DND-41 (cell line): ENCODE measurements at regions not wholly inside any gene's neighbourhood (a gene's known extent, or its start where the extent isn't known, plus 50 kb on each side); places are given as distances from the start of the nearest gene placed in this dataset.

ENCODE experiments used
- ATAC-seq: fragments of 200-7000 bp; cut with Tn5 transposase; 3 replicates; pipeline ENCODE4 v1.9.1; 2021; ENCODE audit warnings: low read depth; ENCODE audit not compliant: insufficient read depth
- DNase-seq: peaks from one replicate; pipeline ENCODE4 v3.0.0-alpha.2; 2020
- H2AFZ ChIP-seq: 2 replicates; pipeline ENCODE4 v1.6.0; 2012; ENCODE audit warnings: low read depth, low read length
- H3K27ac ChIP-seq: 2 replicates; pipeline ENCODE4 v1.5.1; 2012; ENCODE audit warnings: low read length, inconsistent platforms
- H3K27me3 ChIP-seq: fragments of 200-600 bp; sonication (generic); 2 replicates; pipeline ENCODE4 v1.6.0; 2012; ENCODE audit warnings: low read length, mild to moderate bottlenecking, inconsistent platforms; ENCODE audit not compliant: insufficient read depth, poor library complexity
- H3K36me3 ChIP-seq: 2 replicates; pipeline ENCODE4 v1.5.1; 2012; ENCODE audit warnings: low read length, inconsistent platforms; ENCODE audit not compliant: insufficient read depth
- H3K4me1 ChIP-seq: 2 replicates; pipeline ENCODE4 v1.5.1; 2012; ENCODE audit warnings: mild to moderate bottlenecking, low read length; ENCODE audit not compliant: insufficient read depth
- H3K4me2 ChIP-seq: 2 replicates; pipeline ENCODE4 v1.6.0; 2012; ENCODE audit warnings: mild to moderate bottlenecking, moderate library complexity, low read length, inconsistent platforms; ENCODE audit not compliant: insufficient read depth
- H3K4me3 ChIP-seq, 2 experiments: fragments of 200-600 bp in 1 of 2; shearing (Covaris generic) in 1 of 2; 2 replicates each; pipeline ENCODE4 v1.5.1; 2012 to 2016; ENCODE audit warnings: inconsistent platforms in 2 of 2, low read length in 2 of 2, mild to moderate bottlenecking in 2 of 2, low read depth in 1 of 2, moderate library complexity in 1 of 2
- H3K79me2 ChIP-seq: 2 replicates; pipeline ENCODE4 v1.6.0; 2012; ENCODE audit warnings: low read length, inconsistent platforms; ENCODE audit not compliant: insufficient read depth
- H3K9ac ChIP-seq: 2 replicates; pipeline ENCODE4 v1.6.0; 2012; ENCODE audit warnings: low read depth, mild to moderate bottlenecking, inconsistent platforms, low read length, moderate library complexity
- H3K9me3 ChIP-seq: 2 replicates; pipeline ENCODE4 v1.5.1; 2012; ENCODE audit warnings: low read length, moderate library complexity, mild to moderate bottlenecking, inconsistent platforms; ENCODE audit not compliant: insufficient read depth, severe bottlenecking
- H4K20me1 ChIP-seq: 2 replicates; pipeline ENCODE4 v1.6.0; 2012; ENCODE audit warnings: low read length; ENCODE audit not compliant: insufficient read depth
- CTCF ChIP-seq: IDR thresholded peaks from 2 replicates; pipeline ENCODE4 v1.5.1; 2012; ENCODE audit warnings: borderline replicate concordance, low read length, moderate library complexity, mild to moderate bottlenecking; ENCODE audit not compliant: poor library complexity, severe bottlenecking; ENCODE audit errors: extremely low read depth
- EZH2 ChIP-seq: IDR thresholded peaks from 3 replicates; pipeline ENCODE4 v1.6.1; 2012; ENCODE audit warnings: borderline replicate concordance, low read depth, mild to moderate bottlenecking, moderate library complexity, low read length, inconsistent platforms; ENCODE audit not compliant: severe bottlenecking

- TF ChIP-seq EZH2 = no peak
- no peak for TF ChIP-seq CTCF
- no peak overlapping the region for H3K9ac ChIP-seq
- no peaks in the 10 kb centered on the region for H3K4me1 ChIP-seq
- H3K27ac ChIP-seq = no peak overlapping the region
- H3K36me3 ChIP-seq = no peaks in the 10 kb centered on the region
- H3K4me2 ChIP-seq = no peak overlapping the region
- H4K20me1 ChIP-seq = no peaks in the 10 kb centered on the region
- H3K79me2 ChIP-seq = no peaks in the 10 kb centered on the region
- H3K9me3 ChIP-seq = no peaks in the 10 kb centered on the region
- no peak for DNase-seq
- no peak overlapping the region for H3K4me3 ChIP-seq
- no peaks in the 10 kb centered on the region for H3K27me3 ChIP-seq
- H2AFZ ChIP-seq = no peak overlapping the region
- ATAC-seq = no peak
These were observed 221.3 kb downstream of the RAB28 start for GRCh38 chr4:13262816-13263215.

GRCh38 chr4:13261486-13262257, 222.5 kb downstream of the RAB28 start:
- H2AFZ ChIP-seq = no peak overlapping the region
- H3K27me3 ChIP-seq = no peaks in the 10 kb centered on the region
- no peaks in the 10 kb centered on the region for H3K9me3 ChIP-seq
- no peaks in the 10 kb centered on the region for H3K79me2 ChIP-seq
- H3K9ac ChIP-seq = no peak overlapping the region
- H3K4me3 ChIP-seq = no peak overlapping the region
- no peak overlapping the region for H3K27ac ChIP-seq
- H3K4me1 ChIP-seq = no peaks in the 10 kb centered on the region
- no peak overlapping the region for H3K4me2 ChIP-seq
- H4K20me1 ChIP-seq = no peaks in the 10 kb centered on the region
- DNase-seq = no peak
- no peaks in the 10 kb centered on the region for H3K36me3 ChIP-seq
- TF ChIP-seq EZH2 (no peak), CTCF (no peak)
- ATAC-seq = no peak

GRCh38 chr4:13260513-13260912, 223.6 kb downstream of the RAB28 start:
- Histone ChIP-seq H3K4me3 (no peak overlapping the region), H3K4me1 (no peaks in the 10 kb centered on the region), H4K20me1 (no peaks in the 10 kb centered on the region), H3K27me3 (no peaks in the 10 kb centered on the region), H3K4me2 (no peak overlapping the region), H3K27ac (no peak overlapping the region), H3K79me2 (no peaks in the 10 kb centered on the region), H3K9me3 (no peaks in the 10 kb centered on the region), H3K36me3 (no peaks in the 10 kb centered on the region), H3K9ac (no peak overlapping the region), H2AFZ (no peak overlapping the region)
- DNase-seq (no peak), ATAC-seq (no peak)
- no peak for TF ChIP-seq CTCF
- TF ChIP-seq EZH2 = no peak

- H3K79me2 ChIP-seq = no peaks in the 10 kb centered on the region
- no peak overlapping the region for H3K9ac ChIP-seq
- no peak overlapping the region for H3K4me2 ChIP-seq
- no peak for DNase-seq
- H3K4me3 ChIP-seq = no peak overlapping the region
- TF ChIP-seq CTCF = no peak
- no peak for TF ChIP-seq EZH2
- H3K36me3 ChIP-seq = no peaks in the 10 kb centered on the region
- no peaks in the 10 kb centered on the region for H3K27me3 ChIP-seq
- no peaks in the 10 kb centered on the region for H4K20me1 ChIP-seq
- no peak for ATAC-seq
- H2AFZ ChIP-seq = no peak overlapping the region
- H3K4me1 ChIP-seq = no peaks in the 10 kb centered on the region
- no peak overlapping the region for H3K27ac ChIP-seq
- H3K9me3 ChIP-seq = peaks cover 6% of the 10 kb centered on the region
These were observed 233.9 kb downstream of the RAB28 start for GRCh38 chr4:13250263-13250662.
